GM12878 (cell line): ENCODE measurements at regions not wholly inside any gene's neighbourhood (a gene's known extent, or its start where the extent isn't known, plus 50 kb on each side); places are given as distances from the start of the nearest gene placed in this dataset.

ENCODE experiments used
- ATAC-seq: fragments of 200-7000 bp; cut with Tn5 transposase; 3 replicates; pipeline ENCODE4 v1.9.1; 2020; ENCODE audit warnings: mild to moderate bottlenecking, moderate library complexity
- BruUV-seq: library from RNA; stranded (reverse); fragments of 400-500 nt; replicated peaks from 2 replicates; lab custom pipeline; 2021; lab: Mats Ljungman, UMichigan
- CTCF ChIA-PET: fragments of 300-600 bp; sonication (Branson Sonifier 250); formaldehyde crosslinking; extraction: SDS; loops from one replicate; lab custom pipeline; 2021; ENCODE audit warnings: inconsistent platforms; lab: Yijun Ruan, JAX
- POLR2A ChIA-PET: fragments of 350-600 bp; formaldehyde crosslinking; extraction: SDS; loops from one replicate; lab custom pipeline; 2021; ENCODE audit warnings: inconsistent platforms; lab: Charles Lee
- RAD21 ChIA-PET: fragments of 300-600 bp; sonication (Branson Sonifier 250); formaldehyde crosslinking; loops from one replicate; lab custom pipeline; 2023; ENCODE audit warnings: antibody characterized with exemption; ENCODE audit not compliant: unreplicated experiment; lab: Charles Lee
- SMC1A ChIA-PET: fragments of 300-600 bp; sonication (Branson Sonifier 250); formaldehyde crosslinking; loops from one replicate; lab custom pipeline; 2023; ENCODE audit not compliant: unreplicated experiment, uncharacterized antibody; lab: Charles Lee
- DNase-seq: peaks from one replicate; pipeline ENCODE4 v3.0.0-alpha.2; 2011; ENCODE audit warnings: low read depth, low spot score
- FAIRE-seq: peaks from 3 replicates; lab custom pipeline; 2011; peaks lifted over from hg19 to GRCh38; lab: Jason Lieb, UNC
- H2AFZ ChIP-seq: 2 replicates; pipeline ENCODE4 v1.6.0; 2011; ENCODE audit warnings: low read depth, low read length, control low read depth; ENCODE audit not compliant: control insufficient read depth
- H3K27ac ChIP-seq: 2 replicates; pipeline ENCODE4 v1.5.1; 2011; ENCODE audit warnings: control low read depth; ENCODE audit not compliant: control insufficient read depth, insufficient read depth
- H3K27me3 ChIP-seq, 2 experiments: replicated peaks in 1 of 2; 2 replicates each; pipeline versions ENCODE4 v1.6.0 to v1.6.1; 2011; ENCODE audit warnings: low read length in 1 of 2; ENCODE audit not compliant: control insufficient read depth in 2 of 2, insufficient read depth in 2 of 2
- H3K36me3 ChIP-seq, 2 experiments: 2 replicates each; pipeline ENCODE4 v1.5.1; 2011; ENCODE audit warnings: low read length in 1 of 2; ENCODE audit not compliant: control insufficient read depth in 2 of 2, insufficient read depth in 2 of 2
- H3K4me1 ChIP-seq: 2 replicates; pipeline ENCODE4 v1.6.1; 2011; ENCODE audit warnings: mild to moderate bottlenecking, low read length, moderate library complexity, mixed read lengths; ENCODE audit not compliant: control insufficient read depth, insufficient read depth
- H3K4me2 ChIP-seq: 2 replicates; pipeline ENCODE4 v1.6.0; 2011; ENCODE audit warnings: control low read depth; ENCODE audit not compliant: control insufficient read depth, insufficient read depth
- H3K4me3 ChIP-seq: fragments of 200-600 bp; sonication (generic); 2 replicates; pipeline ENCODE4 v1.5.1; 2016
- H3K79me2 ChIP-seq: 2 replicates; pipeline ENCODE4 v1.6.0; 2011; ENCODE audit warnings: low read length; ENCODE audit not compliant: control insufficient read depth, insufficient read depth
- H3K9ac ChIP-seq: 2 replicates; pipeline ENCODE4 v1.8.0; 2011; ENCODE audit warnings: low read length, control low read depth, mixed read lengths; ENCODE audit not compliant: control insufficient read depth, insufficient read depth
- H3K9me3 ChIP-seq: replicated peaks from 3 replicates; pipeline ENCODE4 v1.5.1; 2011; ENCODE audit warnings: mild to moderate bottlenecking, low read length; ENCODE audit not compliant: control insufficient read depth, insufficient read depth
- H4K20me1 ChIP-seq: 2 replicates; pipeline ENCODE4 v1.6.0; 2011; ENCODE audit not compliant: control insufficient read depth, insufficient read depth
- CBX5 ChIP-seq: sonication (generic); IDR thresholded peaks from 2 replicates; pipeline ENCODE4 v1.6.1; 2016; ENCODE audit warnings: low read depth, moderate library complexity, mild to moderate bottlenecking, inconsistent platforms
- CHD1 ChIP-seq: IDR thresholded peaks from 2 replicates; pipeline ENCODE4 v1.6.1; 2012; ENCODE audit warnings: low read depth, low read length, improper control_type of control experiment
- CHD2 ChIP-seq: IDR thresholded peaks from 2 replicates; pipeline ENCODE4 v1.6.1; 2011; ENCODE audit warnings: low read depth, low read length, improper control_type of control experiment, borderline replicate concordance
- ETV6 ChIP-seq, 2 experiments: fragments of 450-650 bp in 1 of 2; IDR thresholded peaks in 1 of 2; conservative IDR thresholded peaks in 1 of 2; 2 replicates each; pipeline ENCODE4 v1.6.1; 2014; ENCODE audit warnings: antibody characterized with exemption in 1 of 2, borderline replicate concordance in 1 of 2, low read depth in 1 of 2, mild to moderate bottlenecking in 1 of 2, moderate library complexity in 1 of 2
- GABPA ChIP-seq: IDR thresholded peaks from 2 replicates; pipeline ENCODE4 v1.6.1; 2014; ENCODE audit warnings: antibody characterized with exemption, low read depth, mild to moderate bottlenecking, inconsistent platforms
- IKZF2 ChIP-seq, 2 experiments: fragments of 450-650 bp; IDR thresholded peaks; 2 replicates each; pipeline ENCODE4 v1.6.1; 2017; ENCODE audit warnings: mild to moderate bottlenecking in 2 of 2, moderate library complexity in 2 of 2
- NBN ChIP-seq: fragments of 450-650 bp; IDR thresholded peaks from 2 replicates; pipeline ENCODE4 v1.6.1; 2016
- NFYA ChIP-seq: IDR thresholded peaks from 2 replicates; pipeline ENCODE4 v1.6.1; 2011; ENCODE audit warnings: low read depth, mild to moderate bottlenecking, low read length, improper control_type of control experiment, borderline replicate concordance
- NRF1 ChIP-seq: conservative IDR thresholded peaks from 2 replicates; pipeline ENCODE4 v1.6.1; 2011; ENCODE audit warnings: mild to moderate bottlenecking, low read depth, low read length, improper control_type of control experiment
- PKNOX1 ChIP-seq: fragments of 450-650 bp; IDR thresholded peaks from 2 replicates; pipeline ENCODE4 v1.6.1; 2016; ENCODE audit warnings: mild to moderate bottlenecking
- RELA ChIP-seq: fragments of 450-650 bp; IDR thresholded peaks from 2 replicates; pipeline ENCODE4 v1.8.0; 2014; ENCODE audit warnings: borderline replicate concordance; ENCODE audit not compliant: partially characterized antibody
- REST ChIP-seq: IDR thresholded peaks from 2 replicates; pipeline ENCODE4 v1.6.1; 2012; ENCODE audit warnings: mild to moderate bottlenecking, low read depth, low read length
- STAT1 ChIP-seq: fragments of 450-650 bp; conservative IDR thresholded peaks from 2 replicates; pipeline ENCODE4 v1.6.1; 2014; ENCODE audit warnings: antibody characterized with exemption, mild to moderate bottlenecking
- STAT3 ChIP-seq: IDR thresholded peaks from 2 replicates; pipeline ENCODE4 v1.6.1; 2011; ENCODE audit warnings: low read depth, low read length, improper control_type of control experiment
- in situ Hi-C: fragments of 300-500 bp; cut with MboI; formaldehyde crosslinking; loops from 9 replicates; pipeline ENCODE4 v1.14.3; 2018; ENCODE audit warnings: mixed read lengths
- intact Hi-C: fragments of 100-400 bp; cut with micrococcal nuclease; formaldehyde crosslinking; loops from one replicate; pipeline ENCODE4 v1.14.2; 2022; ENCODE audit not compliant: unreplicated experiment
- TF ChIP-seq, protein P1 (sequence below): fragments of 450-650 bp; formaldehyde crosslinking; IDR thresholded peaks from 2 replicates; pipeline ENCODE4 v1.4.0; 2020; ENCODE audit warnings: mild to moderate bottlenecking, moderate library complexity

- Histone ChIP-seq H3K79me2 (no peaks in the 10 kb centered on the region), H3K4me3 (no peak overlapping the region), H3K4me2 (no peak overlapping the region), H2AFZ (no peak overlapping the region), H3K9ac (no peak overlapping the region), H3K4me1 (no peaks in the 10 kb centered on the region), H4K20me1 (no peaks in the 10 kb centered on the region), H3K27ac (no peak overlapping the region), H3K27me3 (no peaks in the 10 kb centered on the region), H3K9me3 (no peaks in the 10 kb centered on the region), H3K36me3 (no peaks in the 10 kb centered on the region)
- FAIRE-seq (no peak), DNase-seq (no peak), ATAC-seq (no peak)
- no TSS peak for BruUV-seq
- RAD21 ChIA-PET = no interaction called here
- in situ Hi-C loops = no loop called here
- SMC1A ChIA-PET = no interaction called here
- POLR2A ChIA-PET = no interaction called here
- intact Hi-C loops = no loop called here
- CTCF ChIA-PET = no interaction called here
- TF ChIP-seq, protein P1, sequence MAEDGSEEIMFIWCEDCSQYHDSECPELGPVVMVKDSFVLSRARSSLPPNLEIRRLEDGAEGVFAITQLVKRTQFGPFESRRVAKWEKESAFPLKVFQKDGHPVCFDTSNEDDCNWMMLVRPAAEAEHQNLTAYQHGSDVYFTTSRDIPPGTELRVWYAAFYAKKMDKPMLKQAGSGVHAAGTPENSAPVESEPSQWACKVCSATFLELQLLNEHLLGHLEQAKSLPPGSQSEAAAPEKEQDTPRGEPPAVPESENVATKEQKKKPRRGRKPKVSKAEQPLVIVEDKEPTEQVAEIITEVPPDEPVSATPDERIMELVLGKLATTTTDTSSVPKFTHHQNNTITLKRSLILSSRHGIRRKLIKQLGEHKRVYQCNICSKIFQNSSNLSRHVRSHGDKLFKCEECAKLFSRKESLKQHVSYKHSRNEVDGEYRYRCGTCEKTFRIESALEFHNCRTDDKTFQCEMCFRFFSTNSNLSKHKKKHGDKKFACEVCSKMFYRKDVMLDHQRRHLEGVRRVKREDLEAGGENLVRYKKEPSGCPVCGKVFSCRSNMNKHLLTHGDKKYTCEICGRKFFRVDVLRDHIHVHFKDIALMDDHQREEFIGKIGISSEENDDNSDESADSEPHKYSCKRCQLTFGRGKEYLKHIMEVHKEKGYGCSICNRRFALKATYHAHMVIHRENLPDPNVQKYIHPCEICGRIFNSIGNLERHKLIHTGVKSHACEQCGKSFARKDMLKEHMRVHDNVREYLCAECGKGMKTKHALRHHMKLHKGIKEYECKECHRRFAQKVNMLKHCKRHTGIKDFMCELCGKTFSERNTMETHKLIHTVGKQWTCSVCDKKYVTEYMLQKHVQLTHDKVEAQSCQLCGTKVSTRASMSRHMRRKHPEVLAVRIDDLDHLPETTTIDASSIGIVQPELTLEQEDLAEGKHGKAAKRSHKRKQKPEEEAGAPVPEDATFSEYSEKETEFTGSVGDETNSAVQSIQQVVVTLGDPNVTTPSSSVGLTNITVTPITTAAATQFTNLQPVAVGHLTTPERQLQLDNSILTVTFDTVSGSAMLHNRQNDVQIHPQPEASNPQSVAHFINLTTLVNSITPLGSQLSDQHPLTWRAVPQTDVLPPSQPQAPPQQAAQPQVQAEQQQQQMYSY (CRISPR knock-in tag) = no peak
- TF ChIP-seq NFYA = no peak
- TF ChIP-seq STAT1 = no peak
- no peak for TF ChIP-seq PKNOX1
- no peak for TF ChIP-seq IKZF2 (IDR thresholded peaks at IDR 0.05)
- no peak for TF ChIP-seq NBN
- no peak for TF ChIP-seq CBX5
- no peak for TF ChIP-seq NRF1
- TF ChIP-seq ETV6 (conservative IDR thresholded peaks at IDR 0.05 in 1 of 2, IDR thresholded peaks at IDR 0.05 in 1 of 2; ENCODE audit: borderline replicate concordance in 1 of 2, low read depth in 1 of 2) = no peak
- TF ChIP-seq REST = no peak
- TF ChIP-seq CHD2 = no peak
- TF ChIP-seq CHD1 = no peak
- no peak for TF ChIP-seq RELA
- TF ChIP-seq STAT3 = no peak
- TF ChIP-seq GABPA = no peak
These were observed 811.5 kb upstream of the ANO3 start for GRCh38 chr11:25520459-25520858.
